Activated naive CD4-positive, alpha-beta T cell treated with anti-CD3 and anti-CD28 coated beads, Interleukin-2, amount 50 U/mL, for 16 hours (primary cell): ENCODE measurements at regions not wholly inside any gene's neighbourhood (a gene's known extent, or its start where the extent isn't known, plus 50 kb on each side); places are given as distances from the start of the nearest gene placed in this dataset.
"Not testable (repeated sequence)": the region's sequence is repeated elsewhere in the genome, so short reads cannot be mapped to it uniquely, and the experiment has no call there.

ENCODE experiments used
- DNase-seq: peaks from one replicate; pipeline ENCODE4 v3.0.0-alpha.2; 2020

GRCh38 chrY:8151561-8151960 lies 1185.7 kb upstream of the TSPY4 start:
- DNase-seq: no peak

- DNase-seq: no peak
Observed at GRCh38 chrY:8128578-8128977, 1208.7 kb upstream of the TSPY4 start.

- no peak for DNase-seq
Observed at GRCh38 chrY:8125907-8126571, 1211.2 kb upstream of the TSPY4 start.

GRCh38 chrY:8121825-8122224 lies 1210.3 kb upstream of the AMELY start:
- no peak for DNase-seq

GRCh38 chrY:8094429-8094828 lies 1182.9 kb upstream of the AMELY start:
- DNase-seq: no peak

- no peak for DNase-seq
Observed at GRCh38 chrY:8092926-8093325, 1181.4 kb upstream of the AMELY start.

- no peak for DNase-seq
Observed at GRCh38 chrY:8085925-8086324, 1174.4 kb upstream of the AMELY start.

- DNase-seq: no peak
Observed at GRCh38 chrY:8084192-8084591, 1172.6 kb upstream of the AMELY start.

GRCh38 chrY:8081151-8081550 lies 1169.6 kb upstream of the AMELY start:
- DNase-seq: no peak

GRCh38 chrY:8065220-8065619 lies 1153.7 kb upstream of the AMELY start:
- DNase-seq: no peak

GRCh38 chrY:8064500-8064899 lies 1152.9 kb upstream of the AMELY start:
- DNase-seq: no peak

GRCh38 chrY:8063973-8064372 lies 1152.4 kb upstream of the AMELY start:
- no peak for DNase-seq

- no peak for DNase-seq
Observed at GRCh38 chrY:8058613-8059012, 1147.1 kb upstream of the AMELY start.

GRCh38 chrY:8051340-8051739 lies 1139.8 kb upstream of the AMELY start:
- DNase-seq: no peak

GRCh38 chrY:8041238-8041637 lies 1129.7 kb upstream of the AMELY start:
- DNase-seq: no peak

GRCh38 chrY:8036563-8036962 lies 1125.0 kb upstream of the AMELY start:
- no peak for DNase-seq

GRCh38 chrY:8035653-8036052 lies 1124.1 kb upstream of the AMELY start:
- no peak for DNase-seq

GRCh38 chrY:8034673-8035072 lies 1123.1 kb upstream of the AMELY start:
- DNase-seq: no peak

- DNase-seq: no peak
Observed at GRCh38 chrY:8033200-8033599, 1121.6 kb upstream of the AMELY start.

- DNase-seq: no peak
Observed at GRCh38 chrY:8020540-8020939, 1109.0 kb upstream of the AMELY start.

- DNase-seq: no peak
Observed at GRCh38 chrY:8011515-8011914, 1100.0 kb upstream of the AMELY start.

GRCh38 chrY:8004196-8004595 lies 1092.6 kb upstream of the AMELY start:
- peak; percentile 25 for DNase-seq

GRCh38 chrY:7996726-7997125 lies 1085.2 kb upstream of the AMELY start:
- DNase-seq: no peak

- not testable (repeated sequence) for DNase-seq
Observed at GRCh38 chrY:7994781-7995180, 1083.2 kb upstream of the AMELY start.

- DNase-seq: no peak
Observed at GRCh38 chrY:7979770-7980169, 1068.2 kb upstream of the AMELY start.

GRCh38 chrY:7977301-7977700 lies 1065.7 kb upstream of the AMELY start:
- DNase-seq: no peak
